Endothelial cell of umbilical vein (primary cell): ENCODE measurements at regions not wholly inside any gene's neighbourhood (a gene's known extent, or its start where the extent isn't known, plus 50 kb on each side); places are given as distances from the start of the nearest gene placed in this dataset.

Source experiments
- CTCF ChIP-seq, 2 donors: IDR thresholded peaks; 1 replicate in 1 of 2; 2 replicates in 1 of 2; pipeline ENCODE4 v1.5.1; 2011; ENCODE audit warnings: low read length in 2 of 2, mild to moderate bottlenecking in 2 of 2, moderate library complexity in 2 of 2, control low read depth in 1 of 2, inconsistent platforms in 1 of 2, low read depth in 1 of 2; ENCODE audit not compliant: insufficient read depth in 1 of 2; ENCODE audit errors: extremely low read depth in 1 of 2
- EZH2 ChIP-seq: IDR thresholded peaks from 2 replicates; pipeline ENCODE4 v1.6.1; 2012; ENCODE audit warnings: borderline replicate concordance, low read depth, mild to moderate bottlenecking, moderate library complexity, low read length, inconsistent platforms; ENCODE audit not compliant: severe bottlenecking
- FOS ChIP-seq: IDR thresholded peaks from 2 replicates; pipeline ENCODE4 v1.6.1; 2011; ENCODE audit warnings: mild to moderate bottlenecking, low read length, moderate library complexity, borderline replicate concordance; ENCODE audit not compliant: insufficient read depth
- MYC ChIP-seq: IDR thresholded peaks from one replicate; pipeline ENCODE4 v1.6.1; 2011; ENCODE audit warnings: mild to moderate bottlenecking, low read depth, low read length
- POLR2A ChIP-seq: IDR thresholded peaks from 2 replicates; pipeline ENCODE4 v1.6.1; 2012; ENCODE audit warnings: low read depth, mild to moderate bottlenecking, control low read depth, low read length
- POLR2AphosphoS5 ChIP-seq: IDR thresholded peaks from 2 replicates; pipeline ENCODE4 v1.6.1; 2012; ENCODE audit warnings: low read depth, mild to moderate bottlenecking, control low read depth, low read length, moderate library complexity; ENCODE audit not compliant: insufficient read depth

GRCh38 chr10:84596585-84596984 is 268.2 kb downstream of the CCSER2 start:
- TF ChIP-seq CTCF (IDR thresholded peaks at IDR 0.05; ENCODE audit: extremely low read depth in 1 of 2, insufficient read depth in 1 of 2, low read depth in 1 of 2, low read length in 2 of 2) (no peak), FOS (no peak), MYC (no peak), POLR2AphosphoS5 (no peak), POLR2A (no peak), EZH2 (no peak)
